SU-DHL-6 (cell line): ENCODE measurements at regions not wholly inside any gene's neighbourhood (a gene's known extent, or its start where the extent isn't known, plus 50 kb on each side); places are given as distances from the start of the nearest gene placed in this dataset.

Experiments used
- CTCF ChIP-seq: fragments of 200-600 bp; sonication (generic); IDR thresholded peaks from one replicate; pipeline ENCODE4 v1.5.1; 2017; ENCODE audit warnings: antibody characterized with exemption, mild to moderate bottlenecking, low read length, moderate library complexity; ENCODE audit not compliant: insufficient read depth, poor library complexity, severe bottlenecking
- EZH2phosphoT487 ChIP-seq: fragments of 200-600 bp; sonication (generic), shearing (Covaris generic); conservative IDR thresholded peaks from 2 replicates; pipeline ENCODE4 v1.6.1; 2018; ENCODE audit warnings: mild to moderate bottlenecking, antibody characterized with exemption, low read length, moderate library complexity, mixed read lengths

GRCh38 chr3:81336470-81336869, 425.0 kb downstream of the GBE1 start:
- no peak for TF ChIP-seq CTCF
- no peak for TF ChIP-seq EZH2phosphoT487
